Stimulated activated CD4-positive, alpha-beta T cell treated with anti-CD3 and anti-CD28 coated beads, Interleukin-15, amount 100 ng/mL, for 24 hours (primary cell): ENCODE measurements at regions not wholly inside any gene's neighbourhood (a gene's known extent, or its start where the extent isn't known, plus 50 kb on each side); places are given as distances from the start of the nearest gene placed in this dataset.
"Not testable (repeated sequence)": the region's sequence is repeated elsewhere in the genome, so short reads cannot be mapped to it uniquely, and the experiment has no call there.

Experiments used
- DNase-seq: peaks from one replicate; pipeline ENCODE4 v3.0.0-alpha.2; 2020

GRCh38 chr4:111045992-111046391 lies 423.1 kb upstream of the PITX2 start:
- DNase-seq: no peak

GRCh38 chr4:111046811-111047210 lies 423.9 kb upstream of the PITX2 start:
- no peak for DNase-seq

DNA sequence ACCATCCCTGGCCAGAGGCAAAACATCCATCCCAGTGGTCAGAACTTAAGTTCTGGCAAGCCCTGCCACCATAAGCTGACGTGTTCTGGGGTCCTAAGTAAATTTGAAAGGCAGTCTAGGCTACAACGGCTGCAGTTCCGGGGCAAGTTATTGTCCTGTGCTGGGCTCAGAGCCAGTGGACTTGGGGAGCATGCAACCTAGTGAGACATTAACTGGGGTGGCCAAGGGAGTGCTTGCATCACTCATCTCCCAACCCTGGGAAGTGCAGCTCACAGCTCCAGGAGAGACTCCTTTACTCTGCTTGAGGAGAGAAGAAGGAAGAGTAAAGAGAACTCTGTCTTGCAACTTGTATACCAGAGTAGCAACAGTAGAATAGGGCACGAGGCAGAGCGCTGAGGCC lies 425.4 kb upstream of the PITX2 start:
- no peak for DNase-seq

GRCh38 chr4:111064342-111064993 lies 441.6 kb upstream of the PITX2 start:
- no peak for DNase-seq

DNA sequence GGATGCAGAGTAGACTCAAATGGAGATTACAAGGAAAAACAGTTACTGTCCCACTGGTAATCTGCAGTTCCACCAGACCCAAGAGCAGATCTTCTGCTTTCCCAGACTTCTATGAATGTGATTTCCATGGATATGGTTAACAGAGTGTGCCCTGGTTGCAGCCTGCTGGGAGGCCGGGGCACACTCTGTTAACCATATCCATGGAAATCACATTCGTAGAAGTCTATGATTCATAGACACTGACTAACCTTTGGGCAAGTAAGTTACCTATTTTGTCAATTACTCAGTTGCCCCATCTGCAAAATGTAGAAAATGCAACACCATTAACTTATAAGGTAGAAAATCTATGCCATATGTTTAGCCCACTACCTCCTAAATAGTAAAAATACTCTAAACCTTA lies 443.1 kb upstream of the PITX2 start:
- no peak for DNase-seq

GRCh38 chr4:111066447-111066846 lies 443.6 kb upstream of the PITX2 start:
- DNase-seq: no peak

DNA sequence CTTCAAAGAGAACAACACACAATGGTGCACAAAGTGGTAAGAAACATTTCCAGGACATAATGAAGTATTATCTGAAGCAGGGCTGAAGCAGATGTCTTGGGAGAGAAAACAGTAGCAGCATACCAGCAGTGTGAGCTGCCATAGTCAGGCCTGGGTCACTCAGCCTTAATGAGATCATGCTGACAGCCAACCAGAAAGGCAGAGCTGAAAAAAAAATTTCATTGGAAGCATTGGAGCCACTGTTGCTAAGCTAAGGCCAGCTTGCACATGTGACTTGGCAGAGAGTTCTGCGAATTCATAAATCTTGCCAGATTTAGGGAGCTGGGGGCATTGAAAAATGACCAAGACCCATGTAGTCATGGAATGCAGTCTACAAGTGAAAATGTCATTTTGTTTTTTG lies 444.0 kb upstream of the PITX2 start:
- no peak for DNase-seq

DNA sequence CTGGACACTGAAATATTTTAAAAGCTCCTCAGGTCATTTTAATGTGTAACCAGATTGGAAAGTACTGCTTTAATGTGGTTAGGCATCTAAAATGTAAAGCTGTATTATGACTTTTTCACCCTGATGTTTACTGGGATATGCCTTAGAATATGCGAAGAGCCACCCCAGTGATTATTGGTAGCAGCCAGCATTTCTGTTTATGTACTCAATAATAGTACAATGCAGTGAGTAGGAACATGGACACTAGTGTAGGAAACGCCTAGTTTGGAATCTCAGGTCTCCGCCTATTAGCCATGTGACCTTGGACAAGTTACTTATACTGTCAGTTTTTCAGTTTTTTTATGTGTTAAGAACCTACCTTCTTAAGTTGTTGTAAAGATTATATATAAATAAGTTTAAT lies 446.0 kb upstream of the PITX2 start:
- no peak for DNase-seq

- no peak for DNase-seq
Measured at GRCh38 chr4:111070390-111070789, 447.5 kb upstream of the PITX2 start.

- no peak for DNase-seq
Measured at GRCh38 chr4:111074523-111075114, 451.7 kb upstream of the PITX2 start.

GRCh38 chr4:111076299-111076698 lies 453.4 kb upstream of the PITX2 start:
- DNase-seq: not testable (repeated sequence)

DNA sequence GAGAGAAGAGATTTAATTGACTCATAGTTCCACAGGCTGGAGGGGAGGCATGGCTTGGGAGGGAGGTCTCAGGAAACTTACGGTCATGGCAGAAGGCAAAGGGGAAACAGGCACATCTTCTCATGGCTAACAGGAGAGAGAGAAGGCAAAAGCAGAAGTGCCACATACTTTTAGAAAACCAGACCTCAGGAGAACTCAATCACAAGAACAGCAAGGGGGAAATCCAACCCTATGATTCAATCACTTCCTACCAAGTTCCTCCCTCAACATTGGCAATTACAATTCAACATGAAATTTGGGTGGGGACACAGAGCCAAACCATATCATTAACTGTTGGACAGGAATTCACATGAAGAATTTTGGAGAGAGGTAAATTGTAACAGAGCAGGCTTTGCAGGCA lies 485.3 kb upstream of the PITX2 start:
- no peak for DNase-seq

- DNase-seq: no peak
Measured at GRCh38 chr4:111113591-111113990, 490.7 kb upstream of the PITX2 start.

DNA sequence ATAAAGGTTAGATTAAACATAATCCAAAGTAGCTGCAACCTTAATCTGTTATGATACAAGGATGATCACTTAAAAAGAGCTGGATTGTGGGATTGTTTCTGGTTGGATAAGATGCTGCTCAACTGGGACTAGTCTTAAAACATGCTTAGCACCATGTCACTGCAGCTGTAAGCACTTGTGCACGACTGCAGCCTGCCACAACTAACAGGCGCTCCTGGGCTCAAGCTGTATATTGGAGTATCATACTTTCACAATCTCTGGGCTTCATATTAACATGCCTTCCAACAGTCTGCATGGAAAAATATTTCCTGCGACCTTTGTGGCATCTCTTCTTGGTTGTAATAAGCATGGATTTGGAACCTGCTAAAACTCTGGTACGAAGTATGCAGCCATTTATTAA lies 493.0 kb upstream of the PITX2 start:
- DNase-seq: no peak

GRCh38 chr4:111120191-111120590 lies 497.3 kb upstream of the PITX2 start:
- no peak for DNase-seq

DNA sequence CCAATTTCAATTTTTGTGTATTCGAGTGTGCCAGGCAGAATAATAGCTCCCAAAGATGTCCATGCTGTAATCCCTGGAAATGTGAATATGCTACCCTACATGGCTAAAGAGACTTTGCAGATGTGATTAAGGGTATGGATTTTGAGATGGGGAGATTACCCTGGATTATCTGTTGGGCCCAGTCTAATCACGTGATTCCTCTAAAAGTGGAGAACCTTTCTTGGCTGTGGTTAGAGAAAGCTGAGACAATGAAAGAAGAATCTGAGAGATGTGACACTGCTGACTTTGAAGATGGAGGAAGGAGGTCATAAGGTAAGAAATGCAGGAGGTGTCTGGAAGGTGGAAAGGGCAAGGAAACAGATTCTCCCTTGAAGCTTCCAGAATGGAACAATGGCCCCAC lies 503.5 kb upstream of the PITX2 start:
- DNase-seq: no peak

DNA sequence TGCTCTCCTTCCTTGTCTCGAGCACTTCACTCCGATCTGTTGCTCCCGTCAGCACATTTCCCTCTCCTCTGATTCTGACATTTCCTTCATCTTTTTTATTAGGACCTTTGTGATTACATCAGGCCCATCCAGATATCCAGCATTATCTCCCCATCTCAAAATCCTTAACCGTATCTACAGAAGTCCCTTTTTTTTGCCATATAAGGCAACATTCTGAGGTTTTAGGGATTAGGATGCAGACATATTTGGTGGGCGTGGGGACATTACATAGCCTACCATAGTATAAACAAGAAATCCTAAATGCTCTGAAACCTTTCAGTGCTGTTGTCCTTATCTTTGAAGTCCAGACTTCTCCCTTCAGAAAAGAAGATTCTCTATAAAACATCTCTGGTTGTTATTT lies 505.0 kb upstream of the PITX2 start:
- DNase-seq: no peak

DNA sequence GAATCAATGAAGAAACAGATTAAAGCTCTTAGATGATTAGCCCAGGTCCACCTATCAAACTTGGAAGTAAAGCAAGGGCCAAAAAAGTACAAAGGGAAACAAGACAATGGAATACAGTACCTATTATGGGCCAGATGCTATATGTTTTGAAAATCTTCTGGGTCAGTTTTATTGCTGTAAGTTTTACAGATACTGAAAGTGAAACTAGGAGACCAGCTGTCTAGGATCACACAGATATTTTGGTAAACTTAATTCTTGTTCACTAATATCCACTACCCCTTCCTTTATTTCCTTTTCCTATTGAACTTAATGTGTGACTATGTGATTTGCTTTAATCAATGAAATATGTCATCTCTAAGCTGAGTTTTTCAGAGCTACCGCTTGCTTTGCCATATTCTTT lies 505.4 kb upstream of the PITX2 start:
- no peak for DNase-seq

DNA sequence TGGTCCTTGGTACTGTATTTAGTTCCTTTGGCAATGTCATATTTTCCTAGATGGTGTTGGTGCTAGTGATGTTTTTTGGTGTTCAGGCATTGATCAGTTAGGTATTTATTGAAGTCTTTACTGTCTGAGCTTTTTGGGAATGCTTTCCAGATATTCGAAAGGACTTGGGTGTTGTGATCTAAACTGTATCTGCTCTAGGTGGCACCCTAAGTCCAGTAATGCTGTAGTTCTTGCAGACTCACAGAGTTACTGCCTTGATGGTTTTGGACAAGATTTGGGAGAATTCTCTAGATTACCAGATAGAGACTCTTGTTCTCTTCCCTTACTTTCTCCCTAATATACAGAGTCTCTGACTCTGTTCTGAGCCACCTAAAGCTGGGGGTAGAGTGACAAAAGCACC lies 513.6 kb upstream of the PITX2 start:
- no peak for DNase-seq

GRCh38 chr4:111136967-111137366 lies 514.1 kb upstream of the PITX2 start:
- DNase-seq: no peak

GRCh38 chr4:111143510-111143909 lies 520.6 kb upstream of the PITX2 start:
- DNase-seq: no peak

- DNase-seq: no peak
Measured at GRCh38 chr4:111154934-111155333, 532.1 kb upstream of the PITX2 start.

- not testable (repeated sequence) for DNase-seq
Measured at GRCh38 chr4:111164556-111164955, 541.7 kb upstream of the PITX2 start.

GRCh38 chr4:111174331-111174730 lies 551.5 kb upstream of the PITX2 start:
- no peak for DNase-seq

GRCh38 chr4:111178231-111178630 lies 555.4 kb upstream of the PITX2 start:
- DNase-seq: no peak
